ENCODE measurements at regions not wholly inside any gene's neighbourhood (a gene's known extent, or its start where the extent isn't known, plus 50 kb on each side); places are given as distances from the start of the nearest gene placed in this dataset.
"Not testable (repeated sequence)": the region's sequence is repeated elsewhere in the genome, so short reads cannot be mapped to it uniquely, and the experiment has no call there.

DNA sequence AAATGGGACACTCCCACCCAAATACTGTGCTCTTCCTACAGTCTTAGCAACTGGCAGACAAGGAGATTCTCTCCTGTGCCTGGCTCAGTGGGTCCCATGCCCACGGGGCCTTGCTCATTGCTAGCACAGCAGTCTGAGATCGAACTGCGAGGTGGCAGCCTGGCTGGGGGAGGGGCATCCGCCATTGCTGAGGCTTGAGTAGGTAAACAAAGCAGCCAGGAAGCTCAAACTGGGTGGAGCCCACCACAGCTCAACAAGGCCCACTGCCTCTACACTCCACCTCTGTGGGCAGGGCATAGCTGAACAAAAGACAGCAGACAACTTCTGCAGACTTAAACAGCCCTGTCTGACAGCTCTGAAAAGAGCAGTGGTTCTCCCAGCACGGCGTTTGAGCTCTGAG lies 174.8 kb downstream of the COL12A1 start:
- intact Hi-C loops (cut with DNase I); H3K9me3 ChIP-seq; DNase-seq: not testable (repeated sequence)

GRCh38 chr6:75029333-75029732 lies 176.5 kb downstream of the COL12A1 start:
- no peak overlapping the region for H3K4me3 ChIP-seq
- no peaks in the 10 kb centered on the region for H3K36me3 ChIP-seq
- H3K9me3 ChIP-seq = no peaks in the 10 kb centered on the region
- no peak for DNase-seq
- intact Hi-C loops (cut with DNase I) = no loop called here
- TF ChIP-seq, protein P1, sequence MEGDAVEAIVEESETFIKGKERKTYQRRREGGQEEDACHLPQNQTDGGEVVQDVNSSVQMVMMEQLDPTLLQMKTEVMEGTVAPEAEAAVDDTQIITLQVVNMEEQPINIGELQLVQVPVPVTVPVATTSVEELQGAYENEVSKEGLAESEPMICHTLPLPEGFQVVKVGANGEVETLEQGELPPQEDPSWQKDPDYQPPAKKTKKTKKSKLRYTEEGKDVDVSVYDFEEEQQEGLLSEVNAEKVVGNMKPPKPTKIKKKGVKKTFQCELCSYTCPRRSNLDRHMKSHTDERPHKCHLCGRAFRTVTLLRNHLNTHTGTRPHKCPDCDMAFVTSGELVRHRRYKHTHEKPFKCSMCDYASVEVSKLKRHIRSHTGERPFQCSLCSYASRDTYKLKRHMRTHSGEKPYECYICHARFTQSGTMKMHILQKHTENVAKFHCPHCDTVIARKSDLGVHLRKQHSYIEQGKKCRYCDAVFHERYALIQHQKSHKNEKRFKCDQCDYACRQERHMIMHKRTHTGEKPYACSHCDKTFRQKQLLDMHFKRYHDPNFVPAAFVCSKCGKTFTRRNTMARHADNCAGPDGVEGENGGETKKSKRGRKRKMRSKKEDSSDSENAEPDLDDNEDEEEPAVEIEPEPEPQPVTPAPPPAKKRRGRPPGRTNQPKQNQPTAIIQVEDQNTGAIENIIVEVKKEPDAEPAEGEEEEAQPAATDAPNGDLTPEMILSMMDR (IDR thresholded peaks at IDR 0.05) = no peak
- ATAC-seq = no peak
- H3K27me3 ChIP-seq (ENCODE audit: low read depth) = no peaks in the 10 kb centered on the region
- no peaks in the 10 kb centered on the region for H3K4me1 ChIP-seq
- no peak overlapping the region for H3K27ac ChIP-seq

More for the DNA sequence above, 174.8 kb downstream of the COL12A1 start:
- H3K4me3 ChIP-seq; H3K27me3 ChIP-seq (ENCODE audit: low read depth); H3K36me3 ChIP-seq; ATAC-seq; H3K27ac ChIP-seq; H3K4me1 ChIP-seq: not testable (repeated sequence)

- H3K4me1 ChIP-seq = no peaks in the 10 kb centered on the region
- H3K27ac ChIP-seq = no peak overlapping the region
- H3K9me3 ChIP-seq = no peaks in the 10 kb centered on the region
- no peaks in the 10 kb centered on the region for H3K27me3 ChIP-seq (ENCODE audit: low read depth)
- H3K4me3 ChIP-seq = no peak overlapping the region
- ATAC-seq (no peak), DNase-seq (no peak)
- intact Hi-C loops (cut with DNase I) = no loop called here
- no peaks in the 10 kb centered on the region for H3K36me3 ChIP-seq
- TF ChIP-seq, protein P1 (IDR thresholded peaks at IDR 0.05) = no peak
Observed at GRCh38 chr6:75025371-75025770, 180.5 kb downstream of the COL12A1 start.

GRCh38 chr6:75024828-75025227 lies 181.0 kb downstream of the COL12A1 start:
- H3K27me3 ChIP-seq (ENCODE audit: low read depth) = no peaks in the 10 kb centered on the region
- H3K36me3 ChIP-seq = no peaks in the 10 kb centered on the region
- DNase-seq = no peak
- H3K4me3 ChIP-seq = no peak overlapping the region
- no peak for ATAC-seq
- TF ChIP-seq, protein P1 (IDR thresholded peaks at IDR 0.05) = no peak
- intact Hi-C loops (cut with DNase I) = no loop called here
- no peaks in the 10 kb centered on the region for H3K9me3 ChIP-seq
- H3K27ac ChIP-seq = no peak overlapping the region
- H3K4me1 ChIP-seq = no peaks in the 10 kb centered on the region

- H3K36me3 ChIP-seq = no peaks in the 10 kb centered on the region
- intact Hi-C loops (cut with DNase I) = no loop called here
- no peaks in the 10 kb centered on the region for H3K27me3 ChIP-seq (ENCODE audit: low read depth)
- ATAC-seq (no peak), DNase-seq (no peak)
- H3K4me3 ChIP-seq = no peak overlapping the region
- no peaks in the 10 kb centered on the region for H3K9me3 ChIP-seq
- no peaks in the 10 kb centered on the region for H3K4me1 ChIP-seq
- H3K27ac ChIP-seq = no peak overlapping the region
- TF ChIP-seq, protein P1 (IDR thresholded peaks at IDR 0.05) = no peak
Observed at GRCh38 chr6:75023634-75024033, 182.2 kb downstream of the COL12A1 start.

GRCh38 chr6:75020971-75021370 lies 184.9 kb downstream of the COL12A1 start:
- intact Hi-C loops (cut with DNase I) = no loop called here
- no peaks in the 10 kb centered on the region for H3K4me1 ChIP-seq
- TF ChIP-seq, protein P1 (IDR thresholded peaks at IDR 0.05) = no peak
- no peaks in the 10 kb centered on the region for H3K36me3 ChIP-seq
- no peaks in the 10 kb centered on the region for H3K9me3 ChIP-seq
- no peaks in the 10 kb centered on the region for H3K27me3 ChIP-seq (ENCODE audit: low read depth)
- ATAC-seq (no peak), DNase-seq (no peak)
- no peak overlapping the region for H3K4me3 ChIP-seq
- H3K27ac ChIP-seq = no peak overlapping the region
